HG03280 (cell line): ENCODE measurements at regions not wholly inside any gene's neighbourhood (a gene's known extent, or its start where the extent isn't known, plus 50 kb on each side); places are given as distances from the start of the nearest gene placed in this dataset.
A peak's percentile ranks its signal among the peaks of the same experiment; 100 is the strongest.
"Not testable (repeated sequence)": the region's sequence is repeated elsewhere in the genome, so short reads cannot be mapped to it uniquely, and the experiment has no call there.

Experiments
- ATAC-seq: cut with Tn5 transposase; IDR thresholded peaks from one replicate; pipeline ENCODE4 v1.9.1; 2021; ENCODE audit warnings: mild to moderate bottlenecking, moderate library complexity; ENCODE audit not compliant: unreplicated experiment

GRCh38 chr11:93032580-93032979 lies 63.1 kb downstream of the MTNR1B start:
- ATAC-seq: no peak

- no peak for ATAC-seq
Observed at GRCh38 chr11:93033093-93033492, 63.6 kb downstream of the MTNR1B start.

GRCh38 chr11:93034031-93034722 lies 64.7 kb downstream of the MTNR1B start:
- ATAC-seq: no peak

- ATAC-seq: no peak
Observed at GRCh38 chr11:93034723-93035039, 65.2 kb downstream of the MTNR1B start.

- ATAC-seq: no peak
Observed at GRCh38 chr11:93038521-93038920, 69.1 kb downstream of the MTNR1B start.

GRCh38 chr11:93039531-93040240 lies 70.2 kb downstream of the MTNR1B start:
- no peak for ATAC-seq

GRCh38 chr11:93041682-93042081 lies 72.2 kb downstream of the MTNR1B start:
- no peak for ATAC-seq

- not testable (repeated sequence) for ATAC-seq
Observed at GRCh38 chr11:93043186-93043585, 73.7 kb downstream of the MTNR1B start.

- ATAC-seq: no peak
Observed at GRCh38 chr11:93049740-93050139, 80.3 kb downstream of the MTNR1B start.

GRCh38 chr11:93051186-93051585 lies 81.7 kb downstream of the MTNR1B start:
- ATAC-seq: no peak

- ATAC-seq: no peak
Observed at GRCh38 chr11:93053864-93054263, 84.4 kb downstream of the MTNR1B start.

- no peak for ATAC-seq
Observed at GRCh38 chr11:93054279-93054678, 84.8 kb downstream of the MTNR1B start.

- ATAC-seq: peak; percentile 80
Observed at GRCh38 chr11:93054881-93055280, 85.4 kb downstream of the MTNR1B start.

- ATAC-seq: no peak
Observed at GRCh38 chr11:93059117-93059957, 89.9 kb downstream of the MTNR1B start.

GRCh38 chr11:93063086-93063485 lies 93.6 kb downstream of the MTNR1B start:
- no peak for ATAC-seq

GRCh38 chr11:93065074-93065674 lies 95.7 kb downstream of the MTNR1B start:
- not testable (repeated sequence) for ATAC-seq

GRCh38 chr11:93067881-93068390 lies 98.5 kb downstream of the MTNR1B start:
- ATAC-seq: no peak

- ATAC-seq: no peak
Observed at GRCh38 chr11:93072229-93072914, 102.9 kb downstream of the MTNR1B start.

- ATAC-seq: no peak
Observed at GRCh38 chr11:93073026-93073425, 103.6 kb downstream of the MTNR1B start.

GRCh38 chr11:93073508-93074280 lies 104.2 kb downstream of the MTNR1B start:
- no peak for ATAC-seq
